Amygdala (tissue), 56 donors: ENCODE measurements at regions not wholly inside any gene's neighbourhood (a gene's known extent, or its start where the extent isn't known, plus 50 kb on each side); places are given as distances from the start of the nearest gene placed in this dataset.
"Not testable (repeated sequence)": the region's sequence is repeated elsewhere in the genome, so short reads cannot be mapped to it uniquely, and the experiment has no call there.

Source experiments
- DNase-seq, 56 donors: peaks; one replicate each; lab custom pipeline; 2025; lab: John Stamatoyannopoulos, UW

DNA sequence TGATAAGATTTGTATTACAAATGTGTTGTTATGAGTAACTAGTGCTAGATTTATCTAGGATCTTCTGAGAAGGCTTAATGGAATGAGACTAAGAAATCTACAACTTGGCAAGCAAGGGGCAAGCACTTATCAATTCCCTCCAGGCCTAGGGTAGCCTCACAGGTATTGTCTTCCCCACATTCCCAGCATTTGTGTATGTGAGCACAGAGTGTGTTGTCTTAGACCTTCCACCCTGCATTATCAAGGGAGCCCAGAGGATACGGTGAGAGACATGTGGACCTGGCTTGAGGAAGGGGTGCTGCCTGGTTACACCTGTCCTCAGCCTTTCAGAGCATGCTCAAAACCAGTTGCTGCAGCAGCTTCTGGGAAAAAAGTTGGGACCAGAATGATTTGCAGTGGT, 327.2 kb downstream of the MRPL39 start:
- no peak for DNase-seq

DNA sequence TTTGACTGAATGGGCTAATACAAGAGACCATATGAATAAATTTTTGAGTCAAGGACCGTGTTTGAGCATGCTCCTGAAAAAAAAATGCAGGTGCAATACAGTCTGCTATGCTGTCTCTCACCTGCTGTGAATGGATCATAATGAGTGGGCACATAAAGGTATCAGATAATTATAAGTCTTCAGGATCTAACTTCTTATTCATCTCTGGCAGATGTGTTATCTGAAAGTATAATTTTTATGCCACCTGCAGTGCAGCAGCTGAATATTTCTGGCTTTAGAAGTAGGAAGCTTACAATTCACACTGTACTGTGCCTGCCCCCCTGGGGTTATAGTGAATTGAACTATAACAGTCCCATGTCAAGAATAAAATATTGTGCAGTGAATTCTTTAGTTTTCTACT, 333.3 kb downstream of the MRPL39 start:
- DNase-seq, result no peak

DNA sequence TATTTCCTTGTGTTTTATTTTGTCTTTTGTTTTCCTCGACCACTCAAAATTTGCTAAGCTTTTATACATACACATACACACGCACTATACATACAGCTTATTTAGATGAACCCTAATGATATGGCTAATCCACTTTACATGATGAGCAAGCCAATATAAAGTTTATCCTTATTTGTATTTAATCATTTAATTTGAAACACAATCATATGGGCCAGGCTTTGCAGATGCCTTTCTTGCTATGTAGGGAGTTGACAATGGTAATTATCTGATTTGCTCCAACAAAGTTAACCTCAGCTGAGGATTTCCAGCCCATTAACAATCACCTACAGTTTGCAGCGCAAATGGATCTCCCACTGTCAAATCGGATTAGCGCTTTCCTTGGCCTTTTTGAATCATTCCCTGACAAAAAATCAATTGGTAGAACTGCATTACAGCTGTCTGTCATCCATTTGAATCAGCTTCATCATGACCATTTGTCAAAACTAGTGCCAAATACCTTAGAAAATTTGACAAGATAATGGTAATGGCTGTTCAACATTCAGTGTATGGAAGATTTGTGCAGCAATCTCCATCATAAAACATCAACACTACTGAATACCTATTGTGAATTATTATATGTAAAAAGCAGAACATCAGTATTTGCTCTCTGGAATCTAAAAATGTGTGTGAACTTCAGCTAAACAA, 352.6 kb downstream of the MRPL39 start:
- no peak for DNase-seq

GRCh38 chr21:25246546-25246945, 360.7 kb downstream of the MRPL39 start:
- DNase-seq, result no peak

- DNase-seq, result no peak
Measured at GRCh38 chr21:25244735-25245134, 362.5 kb downstream of the MRPL39 start.

DNA sequence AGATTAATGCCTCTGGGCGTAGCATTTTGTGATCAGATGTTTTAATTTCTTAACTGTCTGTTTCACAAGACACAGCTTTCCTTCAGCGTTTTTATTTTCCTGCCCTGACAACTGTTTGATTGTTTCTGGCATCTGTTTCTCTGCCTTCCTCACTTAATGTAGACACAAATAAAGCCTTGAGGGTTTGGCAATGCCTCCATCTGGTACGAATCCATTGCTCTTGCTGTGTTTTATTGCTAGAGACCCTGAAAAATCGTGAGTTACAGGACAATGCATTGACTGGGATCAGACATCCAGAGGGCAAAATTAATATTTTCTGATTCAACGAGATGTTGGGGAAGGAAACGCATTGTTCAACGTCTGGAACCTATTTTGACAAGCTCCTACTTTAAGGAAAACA, 363.5 kb downstream of the MRPL39 start:
- no peak for DNase-seq

- DNase-seq, result no peak
Measured at GRCh38 chr21:25240974-25241373, 366.3 kb downstream of the MRPL39 start.

DNA sequence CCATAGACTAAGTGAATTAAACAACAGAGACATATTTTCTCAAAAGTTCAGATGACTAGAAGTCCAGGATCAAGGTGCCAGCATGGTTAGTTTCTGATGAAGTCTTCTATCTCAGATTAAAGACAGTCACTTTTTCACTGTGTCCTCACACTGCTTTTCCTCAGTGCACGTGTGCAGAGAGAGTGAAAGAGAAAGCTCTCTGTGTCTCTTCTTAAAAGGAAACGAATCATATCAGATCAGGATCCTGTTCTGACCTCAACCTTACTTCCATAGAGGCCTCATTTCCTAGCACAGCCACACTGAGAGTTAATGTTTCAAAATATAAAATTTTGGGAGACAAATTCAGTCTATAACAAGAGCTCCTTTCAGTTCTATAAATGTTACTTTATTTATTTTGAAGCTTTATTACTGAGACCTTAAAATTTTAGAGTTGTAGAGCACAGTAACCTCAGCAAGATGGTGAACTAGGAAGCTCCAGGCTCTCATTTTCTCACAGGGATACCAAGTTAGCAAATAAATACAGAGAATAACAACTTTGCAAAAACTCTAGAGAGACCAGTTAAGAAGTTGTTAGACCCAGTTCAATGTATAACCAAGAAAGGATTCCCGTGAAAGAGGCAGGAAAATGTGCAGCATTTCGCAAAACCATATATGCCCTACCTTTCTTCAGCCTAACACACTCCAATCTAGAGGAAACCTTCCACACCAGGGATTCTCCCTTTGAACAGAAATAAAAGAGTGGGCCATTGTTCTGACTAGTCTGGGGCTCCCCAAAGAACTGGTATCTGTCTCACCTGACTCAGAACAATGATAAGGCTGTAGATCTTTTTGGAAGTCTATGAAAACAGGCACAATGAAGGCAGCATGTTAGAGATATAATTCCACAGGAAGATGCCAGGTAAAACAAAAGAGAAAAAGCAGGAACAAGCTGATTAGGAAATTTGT, 372.2 kb downstream of the MRPL39 start:
- no peak for DNase-seq

GRCh38 chr21:25220954-25221353, 386.3 kb downstream of the MRPL39 start:
- DNase-seq, result no peak

GRCh38 chr21:25220169-25220568, 387.1 kb downstream of the MRPL39 start:
- DNase-seq, result no peak

DNA sequence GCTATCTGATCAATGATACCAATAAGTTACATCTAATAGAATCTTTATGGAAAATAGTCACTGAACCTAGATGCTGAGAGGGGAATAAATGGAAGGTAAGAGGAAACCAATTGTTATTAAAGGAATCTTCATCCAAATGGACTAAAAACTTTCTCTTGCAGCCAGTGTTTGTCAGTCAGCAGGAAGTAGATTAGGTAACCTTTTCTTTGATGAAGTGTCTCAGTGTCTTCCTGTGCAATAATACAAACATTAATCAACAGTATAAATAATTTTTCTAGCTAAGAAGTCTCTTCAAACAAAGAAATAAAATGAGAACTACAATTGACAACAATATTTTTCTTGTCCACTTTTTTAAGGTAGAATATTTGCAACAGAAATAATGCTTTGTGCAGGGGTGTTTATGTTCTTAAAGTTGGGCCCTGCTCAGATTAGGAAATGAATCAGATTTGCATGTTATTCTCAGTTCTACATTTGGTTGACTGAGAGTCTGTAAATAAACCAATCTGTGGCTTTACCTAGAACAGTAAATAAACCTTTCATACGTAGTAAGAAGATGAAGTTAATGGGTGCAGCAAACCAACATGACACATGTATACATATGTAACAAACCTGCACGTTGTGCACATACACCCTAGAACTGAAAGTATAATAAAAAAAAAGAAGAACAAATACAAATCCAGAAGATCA, 391.4 kb downstream of the MRPL39 start:
- DNase-seq, result no peak

DNA sequence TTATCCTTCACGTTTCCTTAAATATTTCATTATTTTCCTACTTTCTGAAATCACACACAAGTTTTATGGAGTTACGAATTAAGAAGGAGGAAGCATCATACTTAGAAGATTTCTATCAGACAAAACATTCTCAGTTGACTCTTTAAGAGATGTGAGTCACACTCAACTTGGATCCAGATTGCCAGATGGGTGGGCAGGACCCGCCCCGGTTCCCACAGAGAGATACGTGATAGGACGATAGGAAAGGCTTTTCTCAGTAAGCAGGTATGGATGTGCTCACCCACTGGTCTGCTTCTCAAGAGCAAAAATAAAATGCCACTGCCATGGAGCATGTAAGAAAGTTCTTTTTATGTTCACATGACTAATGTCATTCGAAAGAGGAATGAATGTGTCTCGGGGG, 392.6 kb downstream of the MRPL39 start:
- DNase-seq, result no peak

- no peak for DNase-seq
Measured at GRCh38 chr21:25199944-25200343, 407.3 kb downstream of the MRPL39 start.

DNA sequence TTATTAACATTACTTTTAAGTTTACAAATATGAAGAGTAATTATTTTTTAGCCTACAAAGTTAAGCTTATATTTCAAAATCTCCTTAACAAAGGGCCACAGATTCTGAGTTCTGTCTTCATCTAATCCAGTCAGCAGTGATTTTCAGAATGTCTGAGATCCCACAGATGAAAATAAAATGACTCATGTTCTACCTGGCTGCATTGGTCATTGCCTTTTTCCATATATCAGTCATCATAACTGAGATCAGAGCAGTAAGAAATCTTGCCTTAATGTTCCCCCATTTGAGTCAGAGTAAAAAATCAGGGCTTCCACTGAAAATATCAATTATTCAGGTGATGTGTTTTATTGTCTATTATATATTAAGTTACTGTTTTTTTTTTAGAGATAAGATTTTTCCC, 416.1 kb downstream of the MRPL39 start:
- DNase-seq, result no peak

GRCh38 chr21:25189497-25189896, 417.8 kb downstream of the MRPL39 start:
- DNase-seq, result no peak

DNA sequence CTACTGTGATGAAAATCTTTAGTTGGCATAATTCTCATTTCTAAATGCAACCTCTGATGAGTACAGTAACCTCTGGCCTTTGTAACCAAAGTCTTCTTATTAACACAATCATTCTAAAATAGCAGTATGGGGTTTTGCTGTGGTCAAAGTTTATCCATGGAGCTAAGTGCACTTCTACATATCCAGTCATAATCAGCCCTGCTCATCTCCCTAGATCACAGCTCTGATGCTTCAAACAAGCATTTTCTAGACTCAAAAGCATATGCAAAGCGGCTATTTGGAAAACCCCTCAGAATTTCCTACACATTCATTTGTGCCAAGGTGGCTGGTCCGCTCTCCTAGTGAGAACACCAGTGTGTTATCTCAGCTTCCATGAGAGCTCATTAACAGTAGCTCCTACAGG, 418.6 kb downstream of the MRPL39 start:
- no peak for DNase-seq

- DNase-seq, result no peak
Measured at GRCh38 chr21:25186273-25186672, 421.0 kb downstream of the MRPL39 start.

- no peak for DNase-seq
Measured at GRCh38 chr21:25183577-25183976, 423.7 kb downstream of the MRPL39 start.

DNA sequence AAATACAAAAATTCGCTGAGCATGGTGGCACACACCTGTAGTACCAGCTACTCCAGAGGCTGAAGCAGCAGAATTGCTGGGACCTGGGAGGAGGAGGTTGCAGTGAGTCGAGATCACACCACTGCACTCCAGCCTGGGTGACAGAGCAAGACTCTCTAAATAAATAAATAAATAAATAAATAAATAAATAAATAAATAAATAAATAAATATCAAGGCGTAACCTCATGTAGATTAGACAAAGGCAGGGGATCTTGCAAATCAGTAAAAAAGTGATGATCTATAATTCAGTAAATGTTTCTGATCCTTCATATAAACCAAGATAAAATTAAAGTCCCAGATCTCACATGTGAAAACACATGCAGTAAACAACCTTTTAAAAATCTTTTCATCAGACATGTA, 425.6 kb downstream of the MRPL39 start:
- not testable (repeated sequence) for DNase-seq

- no peak for DNase-seq
Measured at GRCh38 chr21:25179116-25179515, 428.2 kb downstream of the MRPL39 start.

GRCh38 chr21:25176637-25177412, 430.5 kb downstream of the MRPL39 start:
- no peak for DNase-seq
